Fibroblast of skin of scalp (primary cell): ENCODE measurements at regions not wholly inside any gene's neighbourhood (a gene's known extent, or its start where the extent isn't known, plus 50 kb on each side); places are given as distances from the start of the nearest gene placed in this dataset.
"Not testable (repeated sequence)": the region's sequence is repeated elsewhere in the genome, so short reads cannot be mapped to it uniquely, and the experiment has no call there.

Experiments
- DNase-seq: peaks from one replicate; pipeline ENCODE4 v3.0.0-alpha.2; 2013

GRCh38 chr18:52219102-52219501 is 120.9 kb upstream of the DCC start:
- DNase-seq: peak; percentile 73

- no peak for DNase-seq
Measured at GRCh38 chr18:52220062-52220591, 119.9 kb upstream of the DCC start.

GRCh38 chr18:52222211-52222610 is 117.8 kb upstream of the DCC start:
- no peak for DNase-seq

- no peak for DNase-seq
Measured at GRCh38 chr18:52227536-52227935, 112.5 kb upstream of the DCC start.

- DNase-seq: no peak
Measured at GRCh38 chr18:52228166-52228565, 111.8 kb upstream of the DCC start.

GRCh38 chr18:52236131-52236530 is 103.9 kb upstream of the DCC start:
- peak; percentile 74 for DNase-seq

GRCh38 chr18:52237551-52237950 is 102.4 kb upstream of the DCC start:
- DNase-seq: peak; percentile 55

- DNase-seq: no peak
Measured at GRCh38 chr18:52242711-52243110, 97.3 kb upstream of the DCC start.

- no peak for DNase-seq
Measured at GRCh38 chr18:52244658-52245057, 95.3 kb upstream of the DCC start.

- no peak for DNase-seq
Measured at GRCh38 chr18:52254367-52254766, 85.6 kb upstream of the DCC start.

GRCh38 chr18:52257417-52257816 is 82.6 kb upstream of the DCC start:
- DNase-seq: not testable (repeated sequence)

- no peak for DNase-seq
Measured at GRCh38 chr18:52275817-52276216, 64.2 kb upstream of the DCC start.

GRCh38 chr18:52277785-52278184 is 62.2 kb upstream of the DCC start:
- no peak for DNase-seq

GRCh38 chr18:52278191-52278590 is 61.8 kb upstream of the DCC start:
- no peak for DNase-seq

- no peak for DNase-seq
Measured at GRCh38 chr18:52280702-52281101, 59.3 kb upstream of the DCC start.

- DNase-seq: no peak
Measured at GRCh38 chr18:52283927-52284326, 56.1 kb upstream of the DCC start.

GRCh38 chr18:52286675-52287074 is 53.3 kb upstream of the DCC start:
- no peak for DNase-seq

GRCh38 chr18:52287151-52287550 is 52.8 kb upstream of the DCC start:
- peak; percentile 80 for DNase-seq

- DNase-seq: no peak
Measured at GRCh38 chr18:52288403-52289004, 51.5 kb upstream of the DCC start.

GRCh38 chr18:52289392-52289791 is 50.6 kb upstream of the DCC start:
- DNase-seq: no peak
